ENCODE measurements at regions not wholly inside any gene's neighbourhood (a gene's known extent, or its start where the extent isn't known, plus 50 kb on each side); places are given as distances from the start of the nearest gene placed in this dataset.

DNA sequence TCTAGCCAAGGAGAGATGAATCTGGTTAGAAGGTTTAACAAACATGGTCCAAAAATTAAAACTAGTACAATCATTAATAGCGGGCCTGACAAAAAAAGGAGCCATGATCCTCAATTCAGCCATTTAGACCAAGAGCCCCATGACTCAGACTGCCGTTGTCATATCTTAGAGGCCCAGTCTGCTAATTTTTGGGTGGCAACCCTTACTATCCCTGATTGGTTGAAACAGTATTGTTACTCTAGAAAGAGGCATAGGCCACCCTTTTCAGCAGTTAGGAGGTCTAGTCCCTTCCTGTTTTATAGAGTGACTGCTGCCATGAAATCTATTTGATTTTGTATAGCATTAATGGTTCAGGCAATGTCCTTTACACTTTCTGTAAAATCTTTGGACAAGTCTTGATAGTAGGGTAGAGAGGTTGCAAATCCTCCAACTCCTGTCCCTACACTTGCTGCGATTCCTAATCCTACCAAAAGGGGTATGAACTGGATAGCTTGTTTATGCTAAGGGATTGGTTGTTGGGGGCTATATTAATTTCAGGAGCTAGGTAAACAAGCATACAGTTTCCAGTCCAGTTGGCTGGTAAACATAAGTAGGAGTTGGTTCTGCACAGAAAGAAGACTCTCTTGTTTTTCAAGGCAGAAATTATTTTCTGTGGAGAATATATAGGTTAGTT, 1056.3 kb upstream of the CNTN5 start (continued):
- TF ChIP-seq CXXC5 (CRISPR knock-in tag; IDR thresholded peaks at IDR 0.05) (peak; percentile 36), JUN (IDR thresholded peaks at IDR 0.05; ENCODE audit: borderline replicate concordance, low read depth, low read length) (0 out of 2 replicates have a peak, but pooled peaks have one; percentile 7), JUN (CRISPR knock-in tag; IDR thresholded peaks at IDR 0.05; ENCODE audit: borderline replicate concordance) (no peak), POLR2A (conservative IDR thresholded peaks at IDR 0.05) (no peak), CREB1 (IDR thresholded peaks at IDR 0.05) (peak; percentile 36; the same call in 1 of the 2 replicates), CREB1 (CRISPR knock-in tag; IDR thresholded peaks at IDR 0.05) (0 out of 2 replicates have a peak, but pooled peaks have one; percentile 27), ZFPM2 (CRISPR knock-in tag; IDR thresholded peaks at IDR 0.05) (no peak), CREM (IDR thresholded peaks at IDR 0.05; ENCODE audit: low read depth) (0 out of 2 replicates have a peak, but pooled peaks have one; percentile 21), YY1 (IDR thresholded peaks at IDR 0.05; ENCODE audit: borderline replicate concordance in 1 of 3, control insufficient read depth in 1 of 3, extremely low read depth in 1 of 3, insufficient read depth in 3 of 3, insufficient read length in 1 of 3, insufficient replicate concordance in 2 of 3, low read depth in 1 of 3, low read length in 2 of 3) (peak in 1 of 3 experiments; percentile 59)
- TF ChIP-seq, protein P1, sequence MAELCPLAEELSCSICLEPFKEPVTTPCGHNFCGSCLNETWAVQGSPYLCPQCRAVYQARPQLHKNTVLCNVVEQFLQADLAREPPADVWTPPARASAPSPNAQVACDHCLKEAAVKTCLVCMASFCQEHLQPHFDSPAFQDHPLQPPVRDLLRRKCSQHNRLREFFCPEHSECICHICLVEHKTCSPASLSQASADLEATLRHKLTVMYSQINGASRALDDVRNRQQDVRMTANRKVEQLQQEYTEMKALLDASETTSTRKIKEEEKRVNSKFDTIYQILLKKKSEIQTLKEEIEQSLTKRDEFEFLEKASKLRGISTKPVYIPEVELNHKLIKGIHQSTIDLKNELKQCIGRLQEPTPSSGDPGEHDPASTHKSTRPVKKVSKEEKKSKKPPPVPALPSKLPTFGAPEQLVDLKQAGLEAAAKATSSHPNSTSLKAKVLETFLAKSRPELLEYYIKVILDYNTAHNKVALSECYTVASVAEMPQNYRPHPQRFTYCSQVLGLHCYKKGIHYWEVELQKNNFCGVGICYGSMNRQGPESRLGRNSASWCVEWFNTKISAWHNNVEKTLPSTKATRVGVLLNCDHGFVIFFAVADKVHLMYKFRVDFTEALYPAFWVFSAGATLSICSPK (IDR thresholded peaks at IDR 0.05; ENCODE audit: borderline replicate concordance), result no peak
- TF ChIP-seq, protein P2, sequence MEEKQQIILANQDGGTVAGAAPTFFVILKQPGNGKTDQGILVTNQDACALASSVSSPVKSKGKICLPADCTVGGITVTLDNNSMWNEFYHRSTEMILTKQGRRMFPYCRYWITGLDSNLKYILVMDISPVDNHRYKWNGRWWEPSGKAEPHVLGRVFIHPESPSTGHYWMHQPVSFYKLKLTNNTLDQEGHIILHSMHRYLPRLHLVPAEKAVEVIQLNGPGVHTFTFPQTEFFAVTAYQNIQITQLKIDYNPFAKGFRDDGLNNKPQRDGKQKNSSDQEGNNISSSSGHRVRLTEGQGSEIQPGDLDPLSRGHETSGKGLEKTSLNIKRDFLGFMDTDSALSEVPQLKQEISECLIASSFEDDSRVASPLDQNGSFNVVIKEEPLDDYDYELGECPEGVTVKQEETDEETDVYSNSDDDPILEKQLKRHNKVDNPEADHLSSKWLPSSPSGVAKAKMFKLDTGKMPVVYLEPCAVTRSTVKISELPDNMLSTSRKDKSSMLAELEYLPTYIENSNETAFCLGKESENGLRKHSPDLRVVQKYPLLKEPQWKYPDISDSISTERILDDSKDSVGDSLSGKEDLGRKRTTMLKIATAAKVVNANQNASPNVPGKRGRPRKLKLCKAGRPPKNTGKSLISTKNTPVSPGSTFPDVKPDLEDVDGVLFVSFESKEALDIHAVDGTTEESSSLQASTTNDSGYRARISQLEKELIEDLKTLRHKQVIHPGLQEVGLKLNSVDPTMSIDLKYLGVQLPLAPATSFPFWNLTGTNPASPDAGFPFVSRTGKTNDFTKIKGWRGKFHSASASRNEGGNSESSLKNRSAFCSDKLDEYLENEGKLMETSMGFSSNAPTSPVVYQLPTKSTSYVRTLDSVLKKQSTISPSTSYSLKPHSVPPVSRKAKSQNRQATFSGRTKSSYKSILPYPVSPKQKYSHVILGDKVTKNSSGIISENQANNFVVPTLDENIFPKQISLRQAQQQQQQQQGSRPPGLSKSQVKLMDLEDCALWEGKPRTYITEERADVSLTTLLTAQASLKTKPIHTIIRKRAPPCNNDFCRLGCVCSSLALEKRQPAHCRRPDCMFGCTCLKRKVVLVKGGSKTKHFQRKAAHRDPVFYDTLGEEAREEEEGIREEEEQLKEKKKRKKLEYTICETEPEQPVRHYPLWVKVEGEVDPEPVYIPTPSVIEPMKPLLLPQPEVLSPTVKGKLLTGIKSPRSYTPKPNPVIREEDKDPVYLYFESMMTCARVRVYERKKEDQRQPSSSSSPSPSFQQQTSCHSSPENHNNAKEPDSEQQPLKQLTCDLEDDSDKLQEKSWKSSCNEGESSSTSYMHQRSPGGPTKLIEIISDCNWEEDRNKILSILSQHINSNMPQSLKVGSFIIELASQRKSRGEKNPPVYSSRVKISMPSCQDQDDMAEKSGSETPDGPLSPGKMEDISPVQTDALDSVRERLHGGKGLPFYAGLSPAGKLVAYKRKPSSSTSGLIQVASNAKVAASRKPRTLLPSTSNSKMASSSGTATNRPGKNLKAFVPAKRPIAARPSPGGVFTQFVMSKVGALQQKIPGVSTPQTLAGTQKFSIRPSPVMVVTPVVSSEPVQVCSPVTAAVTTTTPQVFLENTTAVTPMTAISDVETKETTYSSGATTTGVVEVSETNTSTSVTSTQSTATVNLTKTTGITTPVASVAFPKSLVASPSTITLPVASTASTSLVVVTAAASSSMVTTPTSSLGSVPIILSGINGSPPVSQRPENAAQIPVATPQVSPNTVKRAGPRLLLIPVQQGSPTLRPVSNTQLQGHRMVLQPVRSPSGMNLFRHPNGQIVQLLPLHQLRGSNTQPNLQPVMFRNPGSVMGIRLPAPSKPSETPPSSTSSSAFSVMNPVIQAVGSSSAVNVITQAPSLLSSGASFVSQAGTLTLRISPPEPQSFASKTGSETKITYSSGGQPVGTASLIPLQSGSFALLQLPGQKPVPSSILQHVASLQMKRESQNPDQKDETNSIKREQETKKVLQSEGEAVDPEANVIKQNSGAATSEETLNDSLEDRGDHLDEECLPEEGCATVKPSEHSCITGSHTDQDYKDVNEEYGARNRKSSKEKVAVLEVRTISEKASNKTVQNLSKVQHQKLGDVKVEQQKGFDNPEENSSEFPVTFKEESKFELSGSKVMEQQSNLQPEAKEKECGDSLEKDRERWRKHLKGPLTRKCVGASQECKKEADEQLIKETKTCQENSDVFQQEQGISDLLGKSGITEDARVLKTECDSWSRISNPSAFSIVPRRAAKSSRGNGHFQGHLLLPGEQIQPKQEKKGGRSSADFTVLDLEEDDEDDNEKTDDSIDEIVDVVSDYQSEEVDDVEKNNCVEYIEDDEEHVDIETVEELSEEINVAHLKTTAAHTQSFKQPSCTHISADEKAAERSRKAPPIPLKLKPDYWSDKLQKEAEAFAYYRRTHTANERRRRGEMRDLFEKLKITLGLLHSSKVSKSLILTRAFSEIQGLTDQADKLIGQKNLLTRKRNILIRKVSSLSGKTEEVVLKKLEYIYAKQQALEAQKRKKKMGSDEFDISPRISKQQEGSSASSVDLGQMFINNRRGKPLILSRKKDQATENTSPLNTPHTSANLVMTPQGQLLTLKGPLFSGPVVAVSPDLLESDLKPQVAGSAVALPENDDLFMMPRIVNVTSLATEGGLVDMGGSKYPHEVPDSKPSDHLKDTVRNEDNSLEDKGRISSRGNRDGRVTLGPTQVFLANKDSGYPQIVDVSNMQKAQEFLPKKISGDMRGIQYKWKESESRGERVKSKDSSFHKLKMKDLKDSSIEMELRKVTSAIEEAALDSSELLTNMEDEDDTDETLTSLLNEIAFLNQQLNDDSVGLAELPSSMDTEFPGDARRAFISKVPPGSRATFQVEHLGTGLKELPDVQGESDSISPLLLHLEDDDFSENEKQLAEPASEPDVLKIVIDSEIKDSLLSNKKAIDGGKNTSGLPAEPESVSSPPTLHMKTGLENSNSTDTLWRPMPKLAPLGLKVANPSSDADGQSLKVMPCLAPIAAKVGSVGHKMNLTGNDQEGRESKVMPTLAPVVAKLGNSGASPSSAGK (IDR thresholded peaks at IDR 0.05), result peak; percentile 11; the same call in 1 of the 2 replicates
- TF ChIP-seq, protein P3, sequence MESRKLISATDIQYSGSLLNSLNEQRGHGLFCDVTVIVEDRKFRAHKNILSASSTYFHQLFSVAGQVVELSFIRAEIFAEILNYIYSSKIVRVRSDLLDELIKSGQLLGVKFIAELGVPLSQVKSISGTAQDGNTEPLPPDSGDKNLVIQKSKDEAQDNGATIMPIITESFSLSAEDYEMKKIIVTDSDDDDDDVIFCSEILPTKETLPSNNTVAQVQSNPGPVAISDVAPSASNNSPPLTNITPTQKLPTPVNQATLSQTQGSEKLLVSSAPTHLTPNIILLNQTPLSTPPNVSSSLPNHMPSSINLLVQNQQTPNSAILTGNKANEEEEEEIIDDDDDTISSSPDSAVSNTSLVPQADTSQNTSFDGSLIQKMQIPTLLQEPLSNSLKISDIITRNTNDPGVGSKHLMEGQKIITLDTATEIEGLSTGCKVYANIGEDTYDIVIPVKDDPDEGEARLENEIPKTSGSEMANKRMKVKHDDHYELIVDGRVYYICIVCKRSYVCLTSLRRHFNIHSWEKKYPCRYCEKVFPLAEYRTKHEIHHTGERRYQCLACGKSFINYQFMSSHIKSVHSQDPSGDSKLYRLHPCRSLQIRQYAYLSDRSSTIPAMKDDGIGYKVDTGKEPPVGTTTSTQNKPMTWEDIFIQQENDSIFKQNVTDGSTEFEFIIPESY (CRISPR knock-in tag; IDR thresholded peaks at IDR 0.05), result no peak

Data from K562 (cell line).